ENCODE measurements at regions not wholly inside any gene's neighbourhood (a gene's known extent, or its start where the extent isn't known, plus 50 kb on each side); places are given as distances from the start of the nearest gene placed in this dataset.

DNA sequence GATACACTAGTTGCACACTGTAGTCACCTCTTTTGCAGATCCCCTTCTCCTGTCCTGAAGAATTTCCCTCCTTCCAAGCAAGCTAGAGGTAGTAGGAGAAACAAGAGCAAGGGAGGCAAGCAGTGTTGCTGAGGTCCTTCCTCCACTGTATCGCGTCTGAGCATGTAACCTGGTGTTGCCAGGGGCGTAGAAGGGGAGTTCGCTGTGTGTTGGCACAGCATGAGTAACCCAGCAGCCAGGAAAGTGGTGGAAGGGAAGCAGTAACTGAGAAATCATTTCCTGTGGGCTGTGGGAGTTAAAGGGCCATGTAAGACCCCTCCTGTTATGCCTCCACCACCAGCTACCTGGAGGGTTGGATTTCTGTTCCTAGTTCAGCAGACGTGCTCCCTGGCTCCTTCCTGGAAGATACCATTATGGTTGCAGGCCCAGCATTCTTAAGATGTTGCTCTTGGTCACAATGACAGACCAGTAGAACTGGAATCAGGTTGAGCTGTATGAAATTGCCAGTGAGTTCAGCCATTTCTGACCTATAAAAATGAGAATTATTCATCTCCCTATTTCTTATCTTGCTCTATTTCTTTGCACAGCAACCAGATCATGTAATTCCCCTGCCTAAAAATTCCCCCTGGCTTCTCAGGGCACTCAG, 215.3 kb upstream of the TOPAZ1 start:
- no peak for DNase-seq

DNA sequence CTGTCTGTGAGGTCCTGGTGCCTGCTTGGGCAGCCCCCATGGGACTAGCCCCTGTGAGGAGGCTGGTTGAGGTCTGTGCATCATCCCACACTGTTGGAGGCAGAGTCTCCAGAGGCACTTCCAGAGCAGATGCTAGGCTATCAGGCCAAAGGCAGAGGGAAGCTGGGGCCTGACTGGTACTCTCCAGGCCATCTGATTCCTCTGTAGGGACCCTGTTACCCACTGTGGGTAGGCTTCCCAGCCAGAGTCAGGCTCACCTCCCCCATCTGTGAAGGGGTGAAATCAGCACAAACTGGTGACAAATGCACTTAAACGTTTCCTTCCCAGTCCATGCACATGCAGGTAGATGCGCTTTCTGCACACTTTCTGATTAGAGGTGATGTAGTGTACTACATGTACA, 212.6 kb upstream of the TOPAZ1 start:
- DNase-seq: no peak

DNA sequence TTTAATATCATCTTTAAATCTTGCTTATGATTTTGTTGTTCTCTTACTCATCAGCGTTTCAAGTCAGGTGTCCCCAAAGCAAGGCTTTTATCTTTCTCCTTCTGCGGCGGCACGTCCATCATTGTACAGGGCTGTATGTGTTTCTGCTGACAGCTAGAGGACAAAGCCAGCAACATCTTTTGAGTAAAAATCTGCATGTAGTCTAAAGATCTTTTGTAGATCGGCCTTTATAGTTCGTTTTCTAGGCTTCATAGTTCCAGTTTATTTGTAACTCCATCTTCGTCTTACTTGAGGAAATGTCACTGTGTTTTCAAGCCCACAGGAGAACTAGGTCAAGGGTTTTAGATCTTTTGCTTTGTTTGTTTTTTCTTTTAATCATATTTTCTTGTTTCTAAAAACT, 211.4 kb upstream of the TOPAZ1 start:
- no peak for DNase-seq

DNA sequence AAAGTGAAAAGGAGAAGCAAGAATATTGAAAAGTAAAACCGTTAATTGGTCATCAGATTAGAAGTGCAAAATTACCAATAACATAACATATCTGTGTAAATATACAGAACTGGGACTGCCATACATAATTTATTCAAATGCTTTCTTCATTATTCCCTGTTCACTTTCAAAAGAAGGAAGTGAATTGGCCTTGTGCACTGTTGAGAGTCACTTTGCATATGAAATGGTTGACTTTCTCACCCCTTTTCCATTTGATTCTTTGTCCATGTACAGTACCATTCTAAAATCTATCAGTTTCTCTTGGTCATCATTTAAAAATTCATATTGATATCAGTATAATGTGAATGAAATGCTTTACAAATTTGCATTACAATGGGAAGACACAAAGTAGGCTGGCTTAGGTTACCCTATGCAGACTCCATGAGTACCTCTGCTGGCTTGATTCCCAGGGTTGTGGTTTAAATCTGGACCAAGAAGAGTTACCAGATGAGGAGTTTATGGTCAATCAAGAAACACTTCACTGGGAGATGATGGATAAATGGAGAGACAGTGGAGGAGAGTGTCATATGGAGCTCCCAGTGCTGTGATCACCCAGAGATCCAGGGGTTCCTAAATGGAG, 210.9 kb upstream of the TOPAZ1 start:
- DNase-seq: no peak

DNA sequence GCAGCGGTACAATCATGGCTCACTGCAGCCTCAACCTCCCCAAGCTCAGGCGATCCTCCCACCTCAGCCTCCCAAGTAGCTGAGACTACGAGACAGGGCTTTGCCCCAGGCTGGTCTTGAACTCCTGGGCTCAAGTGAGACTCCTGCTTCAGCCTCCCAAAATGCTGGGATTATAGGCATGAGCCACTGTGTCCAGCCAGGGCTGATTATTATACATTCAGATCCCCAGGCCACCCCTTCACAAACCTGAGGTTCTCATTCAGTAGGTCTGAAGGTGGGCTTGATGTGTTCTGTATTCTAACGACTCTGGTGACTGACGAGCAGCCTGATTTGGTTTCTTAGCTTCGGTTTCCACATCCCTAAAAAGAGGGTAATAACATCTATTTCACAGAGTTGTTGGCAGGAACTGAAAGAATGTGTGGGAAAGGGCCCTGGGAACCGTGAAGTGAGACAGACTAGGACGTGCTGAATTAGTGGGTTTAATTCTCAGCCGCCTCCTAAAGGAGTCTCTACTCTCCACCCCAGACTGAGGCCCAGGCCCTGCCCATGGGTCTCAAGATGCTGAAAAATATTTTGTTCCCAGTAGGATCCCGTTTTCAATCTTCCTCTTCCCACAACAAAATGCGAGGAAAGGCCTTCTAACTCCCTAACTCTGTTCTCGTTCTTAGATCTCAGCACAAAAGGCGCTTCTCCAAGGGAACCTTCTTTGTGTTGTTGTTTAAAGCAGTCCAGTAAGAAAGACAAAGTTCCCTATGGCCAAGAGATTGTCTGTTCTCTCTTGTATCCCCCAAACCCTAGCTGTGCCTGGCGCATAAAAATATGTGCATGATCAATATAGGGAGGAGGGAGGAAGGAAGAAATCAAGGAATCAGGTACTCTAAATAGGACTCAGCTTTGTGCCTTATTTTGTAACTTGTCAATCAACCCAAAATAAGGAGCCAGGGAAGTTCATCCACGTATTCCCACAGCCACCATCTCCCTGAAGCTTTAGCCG, 210.0 kb upstream of the TOPAZ1 start:
- DNase-seq: no peak

DNA sequence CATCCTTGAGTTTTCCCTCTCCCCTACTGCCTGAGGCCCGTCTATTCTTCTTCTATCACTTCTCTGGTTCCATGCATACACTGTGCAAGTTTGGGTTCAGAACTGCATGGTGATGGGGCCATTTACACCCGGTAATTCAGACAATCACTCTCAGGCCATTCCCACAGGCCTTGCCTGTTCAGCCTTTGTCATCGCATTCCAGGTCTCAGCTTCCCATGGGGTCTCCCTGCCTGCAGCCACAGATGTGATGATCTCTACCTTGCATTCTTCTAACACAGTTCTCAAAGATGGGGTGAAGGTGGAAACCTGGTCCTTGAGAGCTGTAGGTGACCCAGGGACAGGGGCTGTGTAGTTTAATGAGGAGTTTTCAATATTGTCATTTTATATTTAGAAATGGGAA, 209.2 kb upstream of the TOPAZ1 start:
- no peak for DNase-seq

DNA sequence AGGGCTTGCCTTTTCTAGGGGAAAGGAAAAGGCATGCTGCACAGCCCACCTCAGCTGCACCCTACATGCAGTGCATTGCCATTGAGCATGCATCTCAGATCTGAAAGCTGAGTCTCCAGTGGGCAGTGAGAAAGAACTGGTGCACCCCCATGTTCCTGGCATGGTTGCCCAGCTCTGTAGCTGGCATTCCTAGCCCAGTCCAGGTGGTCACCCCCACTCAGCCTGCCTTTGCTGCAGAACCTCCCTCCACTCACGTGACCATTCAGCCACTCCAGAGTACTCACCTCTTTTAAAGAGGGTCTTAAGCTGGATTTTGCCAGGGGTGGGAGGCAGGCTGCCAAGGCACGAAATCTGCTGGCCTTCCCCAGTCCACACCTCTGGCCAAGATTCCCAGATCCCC, 208.6 kb upstream of the TOPAZ1 start:
- DNase-seq: no peak

DNA sequence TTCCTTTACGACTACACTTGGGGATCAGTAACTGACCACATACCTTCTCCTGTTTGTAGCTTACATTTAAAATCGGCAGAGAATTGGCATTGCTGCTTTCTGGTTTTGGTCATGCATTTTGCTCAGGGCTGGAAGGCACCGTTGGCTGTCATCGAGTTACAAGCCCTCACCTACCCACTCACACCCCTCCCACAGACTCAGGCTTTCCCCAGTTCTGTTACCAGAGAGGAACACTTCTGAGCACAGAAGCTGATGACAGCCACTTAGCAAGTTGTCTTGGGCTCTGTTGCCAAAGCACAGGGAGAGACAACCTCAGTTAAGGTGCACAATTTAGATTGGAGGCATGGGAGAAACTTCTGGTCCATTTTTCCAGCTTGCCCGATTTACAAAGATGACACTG, 204.8 kb upstream of the TOPAZ1 start:
- DNase-seq: no peak

DNA sequence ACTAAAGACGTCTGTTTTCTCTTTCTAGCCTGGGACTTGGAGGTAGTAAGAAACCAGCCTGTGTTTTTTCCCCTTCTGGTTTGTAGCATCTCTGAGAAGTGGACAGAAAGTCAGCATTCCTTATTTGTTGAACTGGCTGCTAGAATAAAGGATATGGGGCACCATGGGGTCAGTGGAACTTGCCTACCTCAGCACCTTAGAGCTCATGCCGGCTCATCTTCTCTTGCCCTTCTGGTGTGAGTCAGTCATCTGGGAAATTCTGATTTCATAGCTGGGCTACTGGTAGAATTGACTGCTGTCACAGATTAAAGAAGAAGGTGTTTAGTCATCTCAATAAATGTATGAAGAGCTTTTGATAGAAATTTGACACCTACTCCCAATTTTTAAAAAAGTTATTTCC, 202.7 kb upstream of the TOPAZ1 start:
- no peak for DNase-seq

DNA sequence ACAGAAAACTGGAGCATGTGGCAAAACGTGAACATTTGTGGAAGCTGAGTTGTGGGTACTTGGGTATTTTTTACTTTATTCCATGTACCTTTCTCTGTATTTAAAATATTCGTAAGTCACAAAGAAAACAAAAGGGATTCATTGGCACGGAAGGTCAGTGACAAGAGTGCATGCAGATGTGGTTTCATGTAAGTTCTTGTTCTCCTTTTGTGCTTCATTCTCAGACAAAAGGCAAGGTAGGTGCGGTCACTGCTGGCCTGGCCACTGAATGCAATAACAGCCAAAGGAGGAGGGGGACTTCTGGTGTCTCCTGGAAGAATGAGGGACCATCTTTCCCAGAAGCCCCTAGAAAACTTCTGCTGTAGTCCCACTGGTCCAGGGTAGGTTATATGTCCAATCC, 200.0 kb upstream of the TOPAZ1 start:
- no peak for DNase-seq

DNA sequence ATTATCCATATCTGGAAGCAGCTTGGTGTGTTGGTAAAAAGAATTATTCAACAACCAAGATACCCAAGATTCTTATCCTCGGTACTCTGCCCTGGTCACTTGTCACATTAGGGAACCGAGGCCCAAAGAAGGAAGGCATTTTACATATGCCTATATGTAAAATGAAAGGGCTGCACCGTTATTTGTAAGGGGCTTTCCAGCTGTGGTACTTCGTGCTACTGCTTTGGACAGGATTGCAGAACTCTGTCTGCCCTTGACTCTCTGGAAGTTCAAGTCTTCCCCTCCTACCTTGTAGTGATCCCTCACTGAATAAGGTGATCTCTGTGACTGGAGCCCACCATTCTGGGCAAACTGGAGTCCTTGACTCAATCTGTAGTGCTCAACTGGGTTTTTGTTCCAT, 198.9 kb upstream of the TOPAZ1 start:
- DNase-seq: no peak

DNA sequence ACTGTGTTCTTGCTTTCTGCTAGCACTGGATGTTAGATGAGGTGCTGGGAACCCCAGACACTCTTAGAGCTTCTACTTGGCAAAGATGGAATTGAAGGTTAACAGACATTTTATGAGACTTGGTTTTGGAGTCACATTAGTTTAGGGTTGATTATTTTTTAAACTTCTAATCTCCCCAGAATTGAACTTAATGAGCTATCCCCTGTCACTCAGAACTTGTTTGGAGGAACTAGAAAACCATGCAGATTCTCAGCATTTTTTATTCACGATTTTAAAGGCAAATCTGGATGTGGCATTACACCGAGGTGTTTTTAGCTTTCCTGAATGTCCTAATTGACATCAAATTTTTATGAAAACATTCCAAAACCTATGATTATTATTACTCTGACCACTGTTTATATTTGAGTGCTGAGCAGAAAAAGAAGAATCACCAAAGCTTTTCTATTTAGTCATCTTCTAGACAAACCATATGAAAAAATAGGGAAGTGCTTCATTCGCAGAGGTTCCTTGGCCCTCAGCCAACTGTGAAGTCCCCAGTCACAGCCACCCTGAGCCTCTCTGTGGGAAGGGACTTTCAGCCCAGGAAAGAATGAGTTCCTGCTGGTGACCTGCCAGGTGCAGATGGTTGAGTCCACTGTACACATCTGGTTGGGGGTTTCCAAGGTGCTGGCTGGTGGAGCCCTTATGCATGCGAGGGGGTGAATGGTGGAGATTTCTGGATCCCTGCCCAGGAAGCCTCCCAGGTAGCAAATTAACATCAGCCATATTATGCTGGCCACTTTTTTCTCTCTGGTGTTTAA, 196.0 kb upstream of the TOPAZ1 start:
- DNase-seq: peak; percentile 34

DNA sequence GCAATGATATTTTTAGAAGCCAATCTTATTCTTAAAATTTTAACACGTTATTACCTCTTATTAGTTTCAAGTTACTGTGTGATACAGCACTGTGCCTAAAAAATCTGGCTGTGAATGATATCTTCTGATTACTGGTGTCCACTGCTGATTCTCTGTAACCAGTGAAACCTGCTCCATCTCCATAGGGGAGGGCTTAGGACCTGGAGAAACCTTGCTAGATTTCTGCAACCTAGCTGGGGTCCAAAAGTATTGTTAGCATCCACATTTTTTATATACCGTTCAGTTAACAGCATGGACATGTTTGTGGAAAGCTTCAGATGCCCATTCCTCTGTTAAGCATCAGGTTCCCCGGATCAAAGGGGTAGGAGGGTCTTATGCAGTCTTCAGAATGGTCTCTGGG, 193.9 kb upstream of the TOPAZ1 start:
- no peak for DNase-seq

DNA sequence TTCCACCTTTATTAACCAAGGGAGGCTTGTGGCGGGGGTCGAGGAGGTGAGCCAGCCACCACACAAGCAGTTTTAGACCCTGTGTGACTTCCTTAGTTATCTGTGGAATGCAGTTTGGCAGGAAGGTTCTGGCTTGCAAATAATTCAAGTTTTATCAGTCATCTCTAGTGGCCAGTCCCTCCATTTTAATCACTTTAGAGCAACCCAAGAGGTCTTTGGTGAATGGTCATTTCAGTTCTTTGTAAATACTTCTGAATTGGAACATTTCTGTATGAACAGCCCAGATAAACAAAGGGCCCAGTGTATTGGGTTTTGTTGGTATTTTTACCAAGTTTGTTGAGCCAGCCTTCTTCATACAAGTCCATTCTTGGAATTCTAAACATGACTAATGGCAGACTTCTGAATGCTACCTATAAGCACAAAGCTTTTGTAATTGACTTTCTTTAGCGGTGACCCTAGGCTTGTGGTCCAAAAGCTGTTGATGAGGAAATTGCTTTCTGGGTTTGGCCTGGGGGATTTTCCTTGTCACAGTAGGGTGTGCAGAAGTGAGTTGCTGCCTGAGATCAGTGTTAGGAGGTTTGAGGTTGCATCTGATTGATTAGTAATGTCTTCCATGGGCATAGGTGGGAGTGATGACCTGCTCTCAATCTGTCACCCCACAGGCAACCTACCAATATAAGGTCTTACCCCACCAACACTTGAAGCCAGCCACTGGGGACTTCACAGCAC, 193.3 kb upstream of the TOPAZ1 start:
- DNase-seq: no peak

DNA sequence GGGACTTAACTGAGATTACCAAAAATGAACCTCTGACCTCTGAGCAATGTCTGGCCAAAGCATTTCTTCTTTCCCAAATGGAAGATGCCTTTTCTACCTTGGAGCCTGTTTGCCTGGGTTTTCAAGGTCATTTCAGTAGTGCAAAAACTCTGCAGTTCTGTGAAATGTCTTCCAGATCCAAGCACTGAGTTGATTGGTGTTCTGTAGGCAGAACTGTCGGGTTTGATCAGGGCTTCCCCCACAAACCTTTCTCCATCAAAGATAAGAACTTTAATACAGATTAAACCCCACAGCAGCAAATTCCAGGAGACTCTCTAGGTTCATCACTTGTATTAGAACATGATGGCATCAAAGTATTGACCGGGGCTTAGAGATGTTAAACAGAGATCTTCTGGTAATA, 192.7 kb upstream of the TOPAZ1 start:
- DNase-seq: no peak

DNA sequence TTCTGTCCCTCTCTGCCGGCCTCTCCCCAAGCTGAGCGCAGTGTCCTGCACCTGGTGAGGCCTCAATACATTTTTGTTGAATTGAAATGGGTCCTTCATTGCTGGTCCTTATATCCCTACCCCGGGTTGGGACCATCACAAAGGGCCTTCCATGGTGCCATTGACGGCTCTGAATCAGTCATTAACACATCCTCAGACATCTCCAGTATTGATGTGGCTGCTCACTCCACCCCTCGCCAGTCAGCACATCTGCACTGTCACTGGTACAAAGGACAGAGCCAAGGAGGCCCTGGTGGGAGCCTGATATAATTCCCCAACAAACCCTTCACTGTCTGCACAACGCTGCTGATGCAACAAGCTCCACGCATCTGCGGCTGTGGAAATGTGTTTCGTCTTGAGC, 191.6 kb upstream of the TOPAZ1 start:
- DNase-seq: no peak

DNA sequence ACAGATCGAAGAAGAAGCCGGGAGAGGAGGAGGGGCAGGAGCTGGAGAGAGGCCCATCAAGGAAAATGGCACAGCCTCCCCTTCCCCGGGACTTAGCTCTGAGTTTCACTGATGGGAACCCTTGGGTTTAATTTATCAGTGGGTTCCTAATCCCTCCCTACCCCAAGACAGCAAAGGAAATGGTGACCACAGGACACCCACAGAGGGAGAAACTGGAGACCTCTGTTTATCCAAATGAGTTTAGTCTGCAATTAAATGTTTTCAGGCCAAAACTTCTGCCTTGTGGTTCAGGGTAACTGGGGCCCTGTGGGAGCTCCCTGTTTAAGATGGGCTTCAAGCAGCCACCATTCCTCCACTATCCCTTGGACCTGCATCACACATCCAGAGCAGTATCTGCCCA, 190.8 kb upstream of the TOPAZ1 start:
- DNase-seq: no peak

DNA sequence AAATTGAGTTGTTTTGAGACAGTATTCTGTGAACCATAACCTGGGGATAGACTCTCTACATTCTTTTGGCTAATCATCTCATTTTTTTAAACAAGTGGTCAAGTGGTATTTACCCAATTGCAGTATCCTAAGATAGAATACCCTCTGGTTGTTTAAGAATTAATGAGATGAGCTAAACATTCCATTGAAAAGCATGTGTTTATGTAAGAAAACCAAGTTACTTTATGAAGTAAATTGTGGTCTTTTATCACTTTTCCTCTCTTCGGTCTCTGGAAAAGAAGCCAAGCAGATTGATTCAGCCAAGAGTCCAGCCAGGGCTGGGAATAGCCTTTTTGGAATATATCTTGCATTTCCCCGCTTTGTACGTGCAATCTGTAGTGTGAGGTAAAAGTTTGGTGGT, 185.7 kb upstream of the TOPAZ1 start:
- DNase-seq: no peak

DNA sequence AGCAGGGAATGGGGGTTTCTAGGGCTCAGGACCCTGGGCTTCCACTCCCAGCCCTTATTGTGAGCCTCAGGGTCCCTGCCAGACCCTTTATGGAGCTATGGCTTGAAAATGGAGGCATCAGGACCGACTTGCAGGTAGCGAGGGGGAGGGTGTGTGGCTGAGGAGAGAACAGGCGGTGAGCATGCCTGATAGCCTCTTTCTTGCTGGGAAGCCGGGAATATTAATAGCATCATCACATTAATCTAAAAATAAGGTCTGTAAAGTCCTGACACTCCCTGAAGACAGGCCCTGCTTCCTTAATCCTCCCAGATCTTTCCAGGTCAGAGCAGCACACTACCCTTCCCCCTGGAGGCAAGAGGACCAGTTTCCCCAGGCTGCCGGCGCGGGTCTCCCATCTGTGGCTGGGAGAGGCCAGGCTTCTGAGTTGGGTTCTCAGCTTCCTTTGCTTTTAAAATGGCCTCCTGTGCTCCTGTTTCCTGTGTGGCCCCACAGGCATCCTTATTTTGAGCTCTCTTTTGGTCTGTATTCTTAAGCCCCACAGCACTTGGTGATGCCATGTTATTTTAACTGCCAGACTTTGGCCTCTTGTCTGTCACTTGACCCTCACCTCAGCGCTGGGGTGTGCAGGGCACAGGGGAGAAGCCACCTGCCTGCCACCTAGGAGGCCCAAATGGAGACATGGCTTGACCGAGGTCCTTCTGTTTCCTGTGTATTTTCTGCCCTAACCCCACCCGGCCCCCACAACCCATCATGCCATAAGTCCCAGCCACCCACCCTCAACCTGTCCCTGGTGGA, 185.0 kb upstream of the TOPAZ1 start:
- DNase-seq: no peak

DNA sequence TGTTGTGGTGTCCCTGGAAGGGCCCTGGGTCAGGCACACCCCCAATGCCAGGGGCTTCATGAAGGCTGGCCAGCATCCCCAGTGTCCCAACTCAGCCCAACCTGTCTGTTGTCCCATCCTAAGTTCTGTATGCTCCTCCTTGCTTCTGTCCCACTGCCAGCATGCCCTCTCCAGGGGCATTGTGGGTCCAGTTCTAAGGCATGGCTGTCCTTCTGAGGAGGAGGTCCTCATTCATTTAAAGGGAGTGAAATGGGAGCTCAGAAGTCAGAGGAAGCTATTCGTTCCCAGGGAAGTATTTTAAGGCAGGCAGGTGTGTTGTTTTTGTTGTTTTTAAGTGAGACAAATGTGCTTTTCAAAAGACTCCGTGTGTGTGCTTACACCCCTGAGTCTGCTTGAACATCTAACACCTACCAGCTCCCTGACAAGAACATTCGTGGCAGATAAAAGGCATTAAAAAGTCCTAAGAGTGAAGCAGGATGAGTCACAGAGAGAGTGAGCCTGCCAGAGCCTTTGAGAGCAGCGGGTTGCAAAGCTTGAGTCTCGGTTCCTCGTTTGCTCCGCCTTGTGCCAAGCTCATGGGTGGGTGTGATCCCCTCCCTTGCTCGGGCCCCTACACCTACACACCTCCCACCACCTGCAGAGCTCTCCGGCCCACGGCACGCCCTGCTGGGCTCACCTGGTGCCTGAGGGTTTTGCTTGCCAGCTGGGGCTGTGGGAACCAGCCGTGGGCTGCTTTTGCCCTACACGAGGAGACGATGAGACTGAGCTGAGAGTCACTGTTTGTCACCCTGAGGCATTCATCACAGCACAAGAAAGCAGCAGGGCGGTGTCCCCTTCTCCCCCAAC, 183.4 kb upstream of the TOPAZ1 start:
- DNase-seq: no peak

DNA sequence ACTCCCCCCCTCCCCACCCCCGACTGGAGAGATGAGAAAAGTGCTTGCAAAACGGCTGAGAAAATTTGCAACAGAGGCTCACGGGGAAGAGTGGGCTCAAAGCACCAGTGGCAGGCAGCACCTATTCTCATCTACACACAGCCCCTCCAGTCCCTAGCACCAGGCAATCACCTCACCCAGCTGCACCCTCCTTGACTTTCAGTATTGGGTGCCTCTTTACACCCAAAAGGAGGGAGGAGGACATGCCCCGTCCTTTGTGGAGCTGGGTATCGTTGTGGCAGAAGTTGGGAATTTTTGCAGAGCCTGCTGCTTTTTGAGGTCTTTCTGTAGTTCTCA, 182.8 kb upstream of the TOPAZ1 start:
- DNase-seq: no peak
